B cell (primary cell): ENCODE measurements at regions not wholly inside any gene's neighbourhood (a gene's known extent, or its start where the extent isn't known, plus 50 kb on each side); places are given as distances from the start of the nearest gene placed in this dataset.

Experiments
- ATAC-seq: fragments of 200-7000 bp; cut with Tn5 transposase; one replicate; pipeline ENCODE4 v1.10.0; 2021; ENCODE audit warnings: low read depth, mild to moderate bottlenecking, moderate number of reproducible peaks, moderate library complexity
- CTCF ChIA-PET: fragments of 350-600 bp; sonication (Branson Sonifier 250); formaldehyde crosslinking; loops from one replicate; lab custom pipeline; 2021; ENCODE audit warnings: antibody characterized with exemption, inconsistent platforms; lab: Charles Lee
- POLR2A ChIA-PET: fragments of 350-600 bp; sonication (Branson Sonifier 250); formaldehyde crosslinking; loops from one replicate; lab custom pipeline; 2021; ENCODE audit warnings: antibody characterized with exemption; lab: Charles Lee
- DNase-seq: peaks from one replicate; pipeline ENCODE4 v3.0.0; 2013
- H2AFZ ChIP-seq: 2 replicates; pipeline ENCODE4 v1.6.1; 2012; ENCODE audit warnings: mild to moderate bottlenecking, low read depth, low read length; ENCODE audit not compliant: insufficient read depth, poor library complexity, severe bottlenecking
- H3K27ac ChIP-seq, 2 donors: 1 replicate in 1 of 2; 2 replicates in 1 of 2; pipeline ENCODE4 v1.5.1; 2012 to 2013; ENCODE audit warnings: low read length in 2 of 2, mild to moderate bottlenecking in 2 of 2, moderate library complexity in 1 of 2
- H3K27me3 ChIP-seq, 4 experiments: fragments of 200-600 bp in 1 of 4; sonication (generic) in 1 of 4; replicated peaks in 1 of 4; 1 replicate in 2 of 4; 2 replicates in 2 of 4; pipeline versions ENCODE4 v1.6.1 to v1.7.0; 2013 to 2016; ENCODE audit warnings: low read length in 3 of 4, mild to moderate bottlenecking in 2 of 4, mixed read lengths in 1 of 4, moderate library complexity in 1 of 4; ENCODE audit not compliant: insufficient read depth in 4 of 4, control insufficient read depth in 3 of 4; ENCODE audit errors: control extremely low read depth in 1 of 4
- H3K36me3 ChIP-seq, 2 experiments: replicated peaks in 1 of 2; 1 replicate in 1 of 2; 2 replicates in 1 of 2; pipeline versions ENCODE4 v1.6.1 to v1.7.1; 2013; ENCODE audit warnings: low read length in 1 of 2; ENCODE audit not compliant: insufficient read depth in 2 of 2, control insufficient read depth in 1 of 2; ENCODE audit errors: control extremely low read depth in 1 of 2, extremely low read depth in 1 of 2
- H3K4me1 ChIP-seq, 2 donors: fragments of 200-600 bp in 1 of 2; sonication (generic) in 1 of 2; 1 replicate in 1 of 2; 2 replicates in 1 of 2; pipeline versions ENCODE4 v1.5.1 to v1.6.1; 2013 to 2017; ENCODE audit warnings: low read length in 2 of 2; ENCODE audit not compliant: control insufficient read depth in 2 of 2, insufficient read depth in 2 of 2
- H3K4me2 ChIP-seq: replicated peaks from 2 replicates; pipeline ENCODE3; 2012; ENCODE audit warnings: mild to moderate bottlenecking, low read depth, low read length; ENCODE audit not compliant: poor library complexity, severe bottlenecking
- H3K4me3 ChIP-seq, 5 experiments: fragments of 200-600 bp in 1 of 5; sonication (generic) in 1 of 5; 1 replicate in 3 of 5; 2 replicates in 2 of 5; pipeline versions ENCODE4 v1.5.1 to v1.7.0; 2011 to 2016; ENCODE audit warnings: low read length in 4 of 5, mild to moderate bottlenecking in 4 of 5, low read depth in 2 of 5, control low read depth in 1 of 5, moderate library complexity in 1 of 5; ENCODE audit not compliant: insufficient read depth in 1 of 5; ENCODE audit errors: control extremely low read depth in 1 of 5, extremely low read depth in 1 of 5
- H3K79me2 ChIP-seq: fragments of 200-600 bp; sonication (generic); one replicate; pipeline ENCODE4 v1.6.0; 2016; ENCODE audit warnings: low read length; ENCODE audit not compliant: control insufficient read depth, insufficient read depth
- H3K9ac ChIP-seq: fragments of 200-600 bp; sonication (generic); 2 replicates; pipeline ENCODE4 v1.6.1; 2017; ENCODE audit warnings: mild to moderate bottlenecking, low read length, moderate library complexity
- H3K9me3 ChIP-seq, 3 donors: one replicate each; pipeline versions ENCODE4 v1.6.1 to v1.7.1; 2013; ENCODE audit warnings: low read length in 2 of 3; ENCODE audit not compliant: control insufficient read depth in 2 of 3, insufficient read depth in 1 of 3; ENCODE audit errors: control extremely low read depth in 1 of 3
- H4K20me1 ChIP-seq: 2 replicates; pipeline ENCODE4 v1.6.0; 2012; ENCODE audit warnings: mild to moderate bottlenecking, low read length; ENCODE audit not compliant: insufficient read depth, control insufficient read depth, poor library complexity, severe bottlenecking
- H3K27ac Mint-ChIP-seq: one replicate; pipeline ENCODE4 v1.8.0; 2021; ENCODE audit warnings: mixed read lengths
- H3K27me3 Mint-ChIP-seq: one replicate; pipeline ENCODE4 v1.8.0; 2021; ENCODE audit warnings: mixed read lengths
- H3K4me1 Mint-ChIP-seq: one replicate; pipeline ENCODE4 v1.8.0; 2021; ENCODE audit warnings: mixed read lengths
- H3K4me3 Mint-ChIP-seq: one replicate; pipeline ENCODE4 v1.8.0; 2021; ENCODE audit warnings: mixed read lengths
- H3K9me3 Mint-ChIP-seq: one replicate; pipeline ENCODE4 v1.8.0; 2022; ENCODE audit warnings: mixed read lengths; ENCODE audit not compliant: insufficient read depth
- CTCF ChIP-seq: fragments of 200-600 bp; IDR thresholded peaks from one replicate; pipeline ENCODE4 v1.8.0; 2022; ENCODE audit warnings: antibody characterized with exemption, mild to moderate bottlenecking
- EZH2 ChIP-seq: IDR thresholded peaks from 2 replicates; pipeline ENCODE4 v1.6.1; 2012; ENCODE audit warnings: borderline replicate concordance, low read depth, mild to moderate bottlenecking, moderate library complexity, low read length; ENCODE audit not compliant: insufficient read depth, poor library complexity, severe bottlenecking
- WGBS: methylation state at CpG from one replicate; pipeline ENCODE4 v1.1.5; 2013; ENCODE audit warnings: missing lambda C conversion rate; ENCODE audit not compliant: insufficient coverage; 5-methylcytosine and 5-hydroxymethylcytosine counted together
- intact Hi-C: fragments of 100-400 bp; cut with micrococcal nuclease; formaldehyde crosslinking; loops from one replicate; pipeline ENCODE4 v1.10.0; 2022

GRCh38 chr13:106630650-106631049, 62.7 kb upstream of the ARGLU1 start:
- no peak overlapping the region for H3K4me3 Mint-ChIP-seq
- H3K4me1 Mint-ChIP-seq: no peaks in the 10 kb centered on the region
- ATAC-seq (no peak), DNase-seq (no peak)
- Histone ChIP-seq H3K9me3 (no peaks in the 10 kb centered on the region), H4K20me1 (no peaks in the 10 kb centered on the region), H3K27me3 (no peaks in the 10 kb centered on the region), H3K27ac (no peak overlapping the region), H3K4me3 (no peak overlapping the region), H3K36me3 (no peaks in the 10 kb centered on the region), H3K4me1 (no peaks in the 10 kb centered on the region), H3K4me2 (no peak overlapping the region), H3K79me2 (no peaks in the 10 kb centered on the region), H2AFZ (no peak overlapping the region), H3K9ac (no peak overlapping the region)
- POLR2A ChIA-PET: no interaction called here
- intact Hi-C loops: no loop called here
- CTCF ChIA-PET: interaction anchor here (3.0 kb wide), 1 partner anchor 10 kb away, joined by 14 read pairs; no protein-coding TSS in a partner anchor
- TF ChIP-seq EZH2 (no peak), CTCF (no peak)
- WGBS: 66% methylated on average over 4 of the region's 6 CpGs
- no peaks in the 10 kb centered on the region for H3K9me3 Mint-ChIP-seq
- H3K27ac Mint-ChIP-seq: no peak overlapping the region
- H3K27me3 Mint-ChIP-seq: peaks cover 18% of the 10 kb centered on the region

- H3K27me3 Mint-ChIP-seq: peaks cover 18% of the 10 kb centered on the region
- H3K9me3 ChIP-seq: no peaks in the 10 kb centered on the region
- H4K20me1 ChIP-seq: no peaks in the 10 kb centered on the region
- 19% methylated on average over 5 of the region's 5 CpGs for WGBS
- H3K27ac ChIP-seq: no peak overlapping the region
- ATAC-seq: no peak
- DNase-seq: no peak
- no peak overlapping the region for H3K27ac Mint-ChIP-seq
- H3K27me3 ChIP-seq: no peaks in the 10 kb centered on the region
- no peak overlapping the region for H3K9ac ChIP-seq
- no peak overlapping the region for H3K4me3 ChIP-seq
- no peak overlapping the region for H3K4me3 Mint-ChIP-seq
- no peaks in the 10 kb centered on the region for H3K36me3 ChIP-seq
- H3K9me3 Mint-ChIP-seq: no peaks in the 10 kb centered on the region
- intact Hi-C loops: no loop called here
- no peaks in the 10 kb centered on the region for H3K4me1 ChIP-seq
- H3K4me2 ChIP-seq: no peak overlapping the region
- no peaks in the 10 kb centered on the region for H3K79me2 ChIP-seq
- CTCF ChIA-PET: interaction anchor here (3.0 kb wide), 1 partner anchor 9 kb away, joined by 14 read pairs; no protein-coding TSS in a partner anchor
- no peaks in the 10 kb centered on the region for H3K4me1 Mint-ChIP-seq
- no peak overlapping the region for H2AFZ ChIP-seq
- POLR2A ChIA-PET: no interaction called here
- TF ChIP-seq CTCF (no peak), EZH2 (no peak)
Measured at GRCh38 chr13:106630162-106630561, 62.2 kb upstream of the ARGLU1 start.
